PC-3 (cell line): ENCODE measurements at regions not wholly inside any gene's neighbourhood (a gene's known extent, or its start where the extent isn't known, plus 50 kb on each side); places are given as distances from the start of the nearest gene placed in this dataset.

Source experiments
- ATAC-seq: fragments of 200-7000 bp; cut with Tn5 transposase; 2 replicates; pipeline ENCODE4 v1.9.1; 2020; ENCODE audit warnings: mild to moderate bottlenecking, moderate library complexity
- BruUV-seq: library from RNA; stranded (reverse); fragments of 400-500 nt; replicated peaks from 2 replicates; lab custom pipeline; 2021; lab: Mats Ljungman, UMichigan
- CTCF ChIA-PET: fragments of 300-600 bp; sonication (Branson Sonifier 250); formaldehyde crosslinking; loops from one replicate; lab custom pipeline; 2022; ENCODE audit warnings: antibody characterized with exemption; lab: Charles Lee
- POLR2A ChIA-PET: fragments of 300-600 bp; sonication (Branson Sonifier 250); formaldehyde crosslinking; loops from one replicate; lab custom pipeline; 2022; ENCODE audit warnings: antibody characterized with exemption; ENCODE audit not compliant: unreplicated experiment; lab: Charles Lee
- DNase-seq: peaks from one replicate; pipeline ENCODE4 v3.0.0-alpha.2; 2015
- H2AFZ ChIP-seq: fragments of 300-600 bp; sonication (generic); 2 replicates; pipeline ENCODE4 v1.6.0; 2016; ENCODE audit warnings: antibody characterized with exemption, low read length
- H3F3A ChIP-seq: fragments of 300-600 bp; sonication (generic); one replicate; pipeline ENCODE4 v1.6.0; 2017; ENCODE audit warnings: antibody characterized with exemption, low read length, control low read depth, mild to moderate bottlenecking; ENCODE audit not compliant: unreplicated experiment
- H3K27ac ChIP-seq: fragments of 300-600 bp; sonication (generic); 2 replicates; pipeline ENCODE4 v1.5.1; 2016; ENCODE audit warnings: mild to moderate bottlenecking, low read length
- H3K27me3 ChIP-seq: fragments of 300-600 bp; sonication (generic); 2 replicates; pipeline ENCODE4 v1.6.1; 2016; ENCODE audit warnings: low read length, mixed read lengths
- H3K36me3 ChIP-seq: fragments of 300-600 bp; sonication (generic); 2 replicates; pipeline ENCODE4 v1.6.1; 2016; ENCODE audit warnings: low read depth, mixed run types, low read length, mixed read lengths
- H3K4me1 ChIP-seq: fragments of 300-600 bp; sonication (generic); 2 replicates; pipeline ENCODE4 v1.5.1; 2016; ENCODE audit warnings: low read length; ENCODE audit not compliant: insufficient read depth
- H3K4me2 ChIP-seq: fragments of 300-600 bp; sonication (generic); 2 replicates; pipeline ENCODE4 v1.6.0; 2016; ENCODE audit warnings: low read length
- H3K4me3 ChIP-seq: fragments of 300-600 bp; sonication (generic); 2 replicates; pipeline ENCODE4 v1.5.1; 2016; ENCODE audit warnings: mild to moderate bottlenecking, low read length, mixed read lengths
- H3K79me2 ChIP-seq: fragments of 300-600 bp; sonication (generic); 2 replicates; pipeline ENCODE4 v1.6.1; 2017; ENCODE audit warnings: low read length, mixed read lengths
- H3K9ac ChIP-seq: fragments of 300-600 bp; sonication (generic); 2 replicates; pipeline ENCODE4 v1.6.0; 2016; ENCODE audit warnings: mild to moderate bottlenecking, low read length
- H3K9me2 ChIP-seq: fragments of 300-600 bp; sonication (generic); replicated peaks from 2 replicates; pipeline ENCODE4 v1.6.1; 2016; ENCODE audit warnings: mixed run types, low read length, mixed read lengths
- H3K9me3 ChIP-seq: fragments of 300-600 bp; sonication (generic); 2 replicates; pipeline ENCODE4 v1.6.1; 2016; ENCODE audit warnings: low read length, mixed read lengths
- H4K20me1 ChIP-seq: fragments of 300-600 bp; sonication (generic); 2 replicates; pipeline ENCODE4 v1.6.1; 2016; ENCODE audit warnings: low read length, mixed read lengths
- CTCF ChIP-seq: fragments of 300-600 bp; sonication (generic); conservative IDR thresholded peaks from 2 replicates; pipeline ENCODE4 v1.5.1; 2017; ENCODE audit warnings: antibody characterized with exemption, low read depth, mild to moderate bottlenecking, low read length
- EZH2 ChIP-seq: fragments of 300-600 bp; sonication (generic); IDR thresholded peaks from one replicate; pipeline ENCODE4 v1.6.1; 2017; ENCODE audit warnings: antibody characterized with exemption, mild to moderate bottlenecking, low read length; ENCODE audit not compliant: unreplicated experiment
- EZH2phosphoT487 ChIP-seq: fragments of 300-600 bp; sonication (generic); IDR thresholded peaks from 2 replicates; pipeline ENCODE4 v1.6.1; 2018; ENCODE audit warnings: mild to moderate bottlenecking, antibody characterized with exemption, low read length, borderline replicate concordance
- intact Hi-C: fragments of 100-400 bp; cut with micrococcal nuclease; formaldehyde crosslinking; loops from 2 replicates; pipeline ENCODE4 v1.9.0; 2023

- Histone ChIP-seq H3K9ac (no peak overlapping the region), H3K79me2 (no peaks in the 10 kb centered on the region), H3F3A (no peaks in the 10 kb centered on the region), H3K4me1 (no peaks in the 10 kb centered on the region), H3K27me3 (peaks cover 91% of the 10 kb centered on the region), H4K20me1 (no peaks in the 10 kb centered on the region), H3K4me3 (no peak overlapping the region), H3K9me3 (no peaks in the 10 kb centered on the region; the same call in 1 of the 2 replicates), H3K27ac (no peak overlapping the region), H3K9me2 (no peaks in the 10 kb centered on the region), H3K36me3 (no peaks in the 10 kb centered on the region), H3K4me2 (no peak overlapping the region), H2AFZ (no peak overlapping the region)
- POLR2A ChIA-PET, result no interaction called here
- CTCF ChIA-PET, result no interaction called here
- TF ChIP-seq EZH2phosphoT487 (no peak), CTCF (no peak), EZH2 (no peak)
- ATAC-seq, result no peak
- no TSS peak for BruUV-seq
- no peak for DNase-seq
- intact Hi-C loops, result no loop called here
Observed at GRCh38 chr1:4117196-4117595, 217.1 kb upstream of the C1orf174 start.

- H3K36me3 ChIP-seq, result no peaks in the 10 kb centered on the region
- H3K9ac ChIP-seq, result no peak overlapping the region
- no peak overlapping the region for H3K4me3 ChIP-seq
- intact Hi-C loops, result no loop called here
- peaks cover 96% of the 10 kb centered on the region for H3K27me3 ChIP-seq
- TF ChIP-seq EZH2phosphoT487 (no peak), EZH2 (no peak), CTCF (no peak)
- DNase-seq, result no peak
- no peaks in the 10 kb centered on the region; the same call in 1 of the 2 replicates for H3K9me3 ChIP-seq
- H3K27ac ChIP-seq, result no peak overlapping the region
- no peaks in the 10 kb centered on the region for H3K4me1 ChIP-seq
- H4K20me1 ChIP-seq, result no peaks in the 10 kb centered on the region
- no peaks in the 10 kb centered on the region for H3K79me2 ChIP-seq
- POLR2A ChIA-PET, result no interaction called here
- no peak overlapping the region for H2AFZ ChIP-seq
- H3K4me2 ChIP-seq, result no peak overlapping the region
- CTCF ChIA-PET, result no interaction called here
- H3K9me2 ChIP-seq, result no peaks in the 10 kb centered on the region
- BruUV-seq, result no TSS peak
- no peak for ATAC-seq
- H3F3A ChIP-seq, result no peaks in the 10 kb centered on the region
Observed at GRCh38 chr1:4118746-4119515, 218.9 kb upstream of the C1orf174 start.

- intact Hi-C loops, result no loop called here
- Histone ChIP-seq H3F3A (no peaks in the 10 kb centered on the region), H3K9ac (no peak overlapping the region), H3K79me2 (no peaks in the 10 kb centered on the region), H4K20me1 (no peaks in the 10 kb centered on the region), H3K4me2 (no peak overlapping the region), H3K27ac (no peak overlapping the region), H3K9me2 (no peaks in the 10 kb centered on the region), H3K9me3 (no peaks in the 10 kb centered on the region), H3K36me3 (no peaks in the 10 kb centered on the region), H3K4me3 (no peak overlapping the region), H2AFZ (no peak overlapping the region), H3K4me1 (no peaks in the 10 kb centered on the region), H3K27me3 (peaks cover 95% of the 10 kb centered on the region)
- ChIA-PET POLR2A (no interaction called here), CTCF (no interaction called here)
- no peak for DNase-seq
- no TSS peak for BruUV-seq
- TF ChIP-seq CTCF (no peak), EZH2phosphoT487 (no peak), EZH2 (no peak)
- ATAC-seq, result no peak
Observed at GRCh38 chr1:4119516-4120220, 219.6 kb upstream of the C1orf174 start.
